ENCODE measurements at regions not wholly inside any gene's neighbourhood (a gene's known extent, or its start where the extent isn't known, plus 50 kb on each side); places are given as distances from the start of the nearest gene placed in this dataset.

DNA sequence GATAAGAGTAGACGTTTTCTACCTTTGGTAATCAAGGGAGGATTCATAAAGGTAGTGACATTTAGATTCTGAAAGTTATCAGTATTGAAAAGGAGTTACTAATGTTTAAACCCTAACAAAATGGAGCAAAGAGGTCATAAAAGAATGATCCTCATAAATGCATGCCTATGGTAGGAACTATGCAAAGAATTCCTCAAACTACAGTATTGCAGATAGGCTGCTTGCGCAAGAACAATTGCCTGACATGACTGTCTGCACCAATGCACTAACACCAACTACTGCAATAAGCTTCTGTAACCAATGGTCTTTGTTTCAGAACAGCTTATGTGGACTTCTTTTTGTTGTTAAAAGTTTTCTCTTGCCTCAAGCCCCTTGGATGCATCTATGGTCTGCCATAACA lies 597.3 kb upstream of the ADGRL4 start:
- Histone ChIP-seq H3K79me2 (ENCODE audit: insufficient read depth, low read length) (no peaks in the 10 kb centered on the region), H3K27me3 (ENCODE audit: insufficient read depth, low read length) (no peaks in the 10 kb centered on the region), H3K9ac (ENCODE audit: low read length) (no peak overlapping the region), H3K27ac (ENCODE audit: low read depth, low read length, poor library complexity, severe bottlenecking) (no peak overlapping the region), H3K4me1 (ENCODE audit: insufficient read depth, low read length, severe bottlenecking) (no peaks in the 10 kb centered on the region), H4K20me1 (ENCODE audit: insufficient read depth, low read length) (no peaks in the 10 kb centered on the region), H2AFZ (ENCODE audit: low read length) (no peak overlapping the region), H3K9me3 (ENCODE audit: low read length) (no peaks in the 10 kb centered on the region), H3K4me2 (ENCODE audit: low read length) (no peak overlapping the region), H3K4me3 (ENCODE audit: low read depth, low read length, poor library complexity, severe bottlenecking) (no peak overlapping the region), H3K9me2 (ENCODE audit: low read depth, low read length) (no peaks in the 10 kb centered on the region), H3F3A (ENCODE audit: insufficient read depth, low read length) (no peaks in the 10 kb centered on the region), H3K36me3 (ENCODE audit: insufficient read depth, low read length) (no peaks in the 10 kb centered on the region)
- TF ChIP-seq, protein P1, sequence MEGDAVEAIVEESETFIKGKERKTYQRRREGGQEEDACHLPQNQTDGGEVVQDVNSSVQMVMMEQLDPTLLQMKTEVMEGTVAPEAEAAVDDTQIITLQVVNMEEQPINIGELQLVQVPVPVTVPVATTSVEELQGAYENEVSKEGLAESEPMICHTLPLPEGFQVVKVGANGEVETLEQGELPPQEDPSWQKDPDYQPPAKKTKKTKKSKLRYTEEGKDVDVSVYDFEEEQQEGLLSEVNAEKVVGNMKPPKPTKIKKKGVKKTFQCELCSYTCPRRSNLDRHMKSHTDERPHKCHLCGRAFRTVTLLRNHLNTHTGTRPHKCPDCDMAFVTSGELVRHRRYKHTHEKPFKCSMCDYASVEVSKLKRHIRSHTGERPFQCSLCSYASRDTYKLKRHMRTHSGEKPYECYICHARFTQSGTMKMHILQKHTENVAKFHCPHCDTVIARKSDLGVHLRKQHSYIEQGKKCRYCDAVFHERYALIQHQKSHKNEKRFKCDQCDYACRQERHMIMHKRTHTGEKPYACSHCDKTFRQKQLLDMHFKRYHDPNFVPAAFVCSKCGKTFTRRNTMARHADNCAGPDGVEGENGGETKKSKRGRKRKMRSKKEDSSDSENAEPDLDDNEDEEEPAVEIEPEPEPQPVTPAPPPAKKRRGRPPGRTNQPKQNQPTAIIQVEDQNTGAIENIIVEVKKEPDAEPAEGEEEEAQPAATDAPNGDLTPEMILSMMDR (IDR thresholded peaks at IDR 0.05; ENCODE audit: low read length): no peak

DNA sequence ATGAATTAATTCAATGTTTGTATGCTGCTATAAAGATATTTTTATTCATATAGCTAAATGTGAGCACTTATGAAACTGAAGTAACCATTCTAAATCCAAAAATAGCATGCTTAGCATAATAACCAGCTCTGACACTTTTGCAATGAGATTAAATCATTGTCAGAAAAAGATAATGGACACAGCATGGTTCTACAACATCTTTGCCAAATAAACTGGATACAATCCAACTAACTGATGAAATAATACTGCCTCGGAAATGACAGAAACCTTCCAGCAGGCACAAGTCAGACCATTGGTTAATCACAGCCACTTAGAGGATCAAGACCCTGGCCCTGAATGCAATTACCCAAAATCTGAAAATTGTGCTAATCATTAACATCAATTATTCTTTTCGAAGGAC lies 592.7 kb upstream of the ADGRL4 start:
- no peaks in the 10 kb centered on the region for H3K27me3 ChIP-seq (ENCODE audit: insufficient read depth, low read length)

DNA sequence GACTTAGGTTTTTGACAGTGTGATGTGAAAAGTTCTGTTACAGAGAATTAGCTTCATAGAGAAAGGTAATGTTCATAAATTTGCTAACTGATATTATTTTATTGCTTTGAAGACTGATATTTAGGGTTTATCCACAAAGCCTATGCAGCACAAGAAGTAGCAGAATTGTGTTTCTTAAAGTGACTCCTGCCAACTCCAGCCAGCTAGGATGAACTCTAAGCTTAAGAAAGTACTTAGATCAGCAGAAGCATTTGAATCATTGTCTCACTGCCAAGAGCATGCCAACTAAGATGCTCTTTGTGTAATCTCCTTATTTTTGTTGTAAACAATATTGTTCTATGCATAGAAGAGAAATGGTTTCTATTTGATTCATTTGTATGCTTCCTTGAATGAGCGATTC lies 589.4 kb upstream of the ADGRL4 start:
- Histone ChIP-seq H3K36me3 (ENCODE audit: insufficient read depth, low read length) (no peaks in the 10 kb centered on the region), H3K79me2 (ENCODE audit: insufficient read depth, low read length) (no peaks in the 10 kb centered on the region), H3F3A (ENCODE audit: insufficient read depth, low read length) (no peaks in the 10 kb centered on the region), H3K27ac (ENCODE audit: low read depth, low read length, poor library complexity, severe bottlenecking) (no peak overlapping the region), H3K4me3 (ENCODE audit: low read depth, low read length, poor library complexity, severe bottlenecking) (no peak overlapping the region), H3K9ac (ENCODE audit: low read length) (no peak overlapping the region), H3K4me2 (ENCODE audit: low read length) (no peak overlapping the region), H3K9me2 (ENCODE audit: low read depth, low read length) (no peaks in the 10 kb centered on the region), H2AFZ (ENCODE audit: low read length) (no peak overlapping the region), H3K27me3 (ENCODE audit: insufficient read depth, low read length) (no peaks in the 10 kb centered on the region), H3K4me1 (ENCODE audit: insufficient read depth, low read length, severe bottlenecking) (no peaks in the 10 kb centered on the region), H4K20me1 (ENCODE audit: insufficient read depth, low read length) (no peaks in the 10 kb centered on the region), H3K9me3 (ENCODE audit: low read length) (no peaks in the 10 kb centered on the region)
- TF ChIP-seq, protein P1 (IDR thresholded peaks at IDR 0.05; ENCODE audit: low read length): no peak
- TF ChIP-seq EZH2 (IDR thresholded peaks at IDR 0.05; ENCODE audit: borderline replicate concordance, low read length): no peak

More for the DNA sequence above, 592.7 kb upstream of the ADGRL4 start:
- H3F3A ChIP-seq (ENCODE audit: insufficient read depth, low read length): no peaks in the 10 kb centered on the region
- TF ChIP-seq EZH2 (IDR thresholded peaks at IDR 0.05; ENCODE audit: borderline replicate concordance, low read length): no peak
- TF ChIP-seq, protein P1 (IDR thresholded peaks at IDR 0.05; ENCODE audit: low read length): no peak
- H3K9ac ChIP-seq (ENCODE audit: low read length): no peak overlapping the region
- no peaks in the 10 kb centered on the region for H3K36me3 ChIP-seq (ENCODE audit: insufficient read depth, low read length)
- H3K27ac ChIP-seq (ENCODE audit: low read depth, low read length, poor library complexity, severe bottlenecking): no peak overlapping the region
- H2AFZ ChIP-seq (ENCODE audit: low read length): no peak overlapping the region
- H4K20me1 ChIP-seq (ENCODE audit: insufficient read depth, low read length): no peaks in the 10 kb centered on the region
- no peaks in the 10 kb centered on the region for H3K9me2 ChIP-seq (ENCODE audit: low read depth, low read length)
- no peak overlapping the region for H3K4me2 ChIP-seq (ENCODE audit: low read length)
- no peaks in the 10 kb centered on the region for H3K4me1 ChIP-seq (ENCODE audit: insufficient read depth, low read length, severe bottlenecking)
- H3K4me3 ChIP-seq (ENCODE audit: low read depth, low read length, poor library complexity, severe bottlenecking): no peak overlapping the region
- no peaks in the 10 kb centered on the region for H3K79me2 ChIP-seq (ENCODE audit: insufficient read depth, low read length)
- H3K9me3 ChIP-seq (ENCODE audit: low read length): no peaks in the 10 kb centered on the region
